Activated naive CD8-positive, alpha-beta T cell treated with anti-CD3 and anti-CD28 coated beads, Interleukin-2, amount 10 ng/mL, durations not matched to agents 7 days and 5 days (primary cell): ENCODE measurements at regions not wholly inside any gene's neighbourhood (a gene's known extent, or its start where the extent isn't known, plus 50 kb on each side); places are given as distances from the start of the nearest gene placed in this dataset.

Source experiments
- ATAC-seq: fragments of 150-1000 bp; cut with Tn5 transposase; one replicate; pipeline ENCODE4 v1.10.0; 2021; ENCODE audit warnings: low read depth, moderate library complexity
- POLR2A ChIA-PET: fragments of 350-600 bp; sonication (Branson Sonifier 250); formaldehyde crosslinking; loops from one replicate; lab custom pipeline; 2021; ENCODE audit warnings: antibody characterized with exemption; lab: Charles Lee
- DNase-seq: peaks from one replicate; pipeline ENCODE4 v3.0.0; 2021
- H3K27ac Mint-ChIP-seq: one replicate; pipeline ENCODE4 v1.8.0; 2022; ENCODE audit warnings: mild to moderate bottlenecking, mixed read lengths
- H3K27me3 Mint-ChIP-seq: one replicate; pipeline ENCODE4 v1.8.0; 2022; ENCODE audit warnings: mild to moderate bottlenecking, moderate library complexity, mixed read lengths
- H3K36me3 Mint-ChIP-seq: one replicate; pipeline ENCODE4 v1.8.0; 2021; ENCODE audit warnings: mild to moderate bottlenecking, mixed read lengths
- H3K4me1 Mint-ChIP-seq: one replicate; pipeline ENCODE4 v1.8.0; 2021; ENCODE audit warnings: mixed read lengths
- H3K4me3 Mint-ChIP-seq: one replicate; pipeline ENCODE4 v1.8.0; 2022; ENCODE audit warnings: mild to moderate bottlenecking, moderate library complexity, mixed read lengths
- H3K9me3 Mint-ChIP-seq: one replicate; pipeline ENCODE4 v1.8.0; 2021; ENCODE audit warnings: mixed read lengths

DNA sequence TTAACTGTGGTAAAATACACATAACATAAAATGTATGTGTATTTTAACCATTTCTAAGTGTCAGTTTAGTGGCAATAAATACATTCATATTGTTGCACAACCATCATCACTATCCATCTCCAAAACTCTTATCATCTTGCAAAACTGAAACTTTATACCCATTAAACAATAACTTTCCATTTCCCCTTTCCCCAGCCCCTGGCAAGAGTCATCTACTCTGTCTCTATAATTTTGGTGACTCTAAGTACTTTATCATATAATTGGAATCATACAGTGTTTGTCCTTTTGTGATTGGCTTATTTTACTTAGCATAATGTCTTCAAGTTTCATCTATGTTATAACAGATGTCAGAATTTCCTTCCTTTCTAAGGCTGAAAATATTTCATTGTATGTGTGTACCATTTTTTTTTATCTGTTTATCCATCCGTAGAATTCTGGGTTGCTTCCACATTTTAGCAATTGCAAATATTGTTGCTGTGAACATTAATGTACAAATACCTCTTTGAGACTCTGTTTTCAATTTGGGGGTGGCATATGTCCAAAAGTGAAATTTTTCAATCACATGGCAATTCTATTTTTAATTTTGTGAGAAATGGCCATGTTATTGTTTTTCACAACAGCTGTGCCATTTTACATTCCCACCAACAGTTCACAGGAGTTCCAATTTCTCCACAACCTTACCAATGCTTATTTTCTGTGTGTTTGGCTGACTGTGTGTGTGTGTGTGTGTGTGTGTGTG is 153.9 kb upstream of the GORAB start:
- ATAC-seq, result no peak
- DNase-seq, result no peak
- no peak overlapping the region for H3K4me3 Mint-ChIP-seq
- H3K27ac Mint-ChIP-seq, result no peak overlapping the region
- H3K9me3 Mint-ChIP-seq, result no peaks in the 10 kb centered on the region
- H3K36me3 Mint-ChIP-seq, result no peaks in the 10 kb centered on the region
- peaks cover 5% of the 10 kb centered on the region for H3K27me3 Mint-ChIP-seq
- no peaks in the 10 kb centered on the region for H3K4me1 Mint-ChIP-seq
- POLR2A ChIA-PET, result no interaction called here

DNA sequence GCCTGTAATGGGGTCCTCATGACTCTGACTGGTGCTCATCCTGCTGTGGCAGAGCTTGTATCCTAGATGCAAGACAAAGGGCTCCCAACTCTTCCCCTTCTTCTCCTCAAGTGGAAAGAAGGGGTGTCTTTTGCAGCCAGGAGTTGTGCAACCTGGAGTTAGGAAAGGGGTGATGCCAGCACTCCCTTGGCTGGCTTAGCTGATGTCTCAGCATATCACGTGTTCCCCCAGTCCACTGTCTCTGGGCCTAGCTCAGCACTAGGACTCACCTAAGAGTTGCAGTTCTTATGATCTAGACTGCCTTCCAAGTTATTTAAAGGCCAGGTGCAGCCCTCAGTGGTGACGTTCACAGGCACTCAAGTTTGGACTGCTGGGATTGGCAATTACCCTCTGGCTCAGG is 146.2 kb upstream of the GORAB start:
- ATAC-seq (no peak), DNase-seq (no peak)
- H3K4me1 Mint-ChIP-seq, result no peaks in the 10 kb centered on the region
- POLR2A ChIA-PET, result no interaction called here
- H3K27me3 Mint-ChIP-seq, result peaks cover 2% of the 10 kb centered on the region
- H3K36me3 Mint-ChIP-seq, result no peaks in the 10 kb centered on the region
- no peak overlapping the region for H3K27ac Mint-ChIP-seq
- no peaks in the 10 kb centered on the region for H3K9me3 Mint-ChIP-seq
- no peak overlapping the region for H3K4me3 Mint-ChIP-seq

DNA sequence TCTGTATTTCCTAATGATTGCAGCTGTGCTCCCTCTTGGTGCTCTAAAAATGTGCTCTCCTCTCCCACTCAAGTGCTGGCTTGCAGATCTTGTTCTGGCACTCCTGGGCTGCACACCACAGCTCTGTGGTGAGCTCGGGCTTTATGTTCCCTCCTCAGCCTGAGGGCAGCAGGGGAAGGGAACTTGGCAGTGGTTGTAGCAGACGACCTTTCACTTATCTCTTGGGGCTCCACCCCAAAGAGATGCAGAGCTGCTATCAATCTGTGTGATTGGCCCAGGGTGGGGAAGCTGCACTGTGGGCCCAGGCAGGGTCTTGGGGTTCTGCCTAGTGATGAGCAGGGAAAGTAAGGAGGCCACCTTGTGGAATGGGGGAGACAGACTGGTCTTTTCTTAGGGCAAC is 143.5 kb upstream of the GORAB start:
- H3K4me1 Mint-ChIP-seq, result no peaks in the 10 kb centered on the region
- no peak overlapping the region for H3K4me3 Mint-ChIP-seq
- no peak for DNase-seq
- no peak overlapping the region for H3K27ac Mint-ChIP-seq
- no peaks in the 10 kb centered on the region for H3K9me3 Mint-ChIP-seq
- H3K27me3 Mint-ChIP-seq, result peaks cover 2% of the 10 kb centered on the region
- ATAC-seq, result no peak
- H3K36me3 Mint-ChIP-seq, result no peaks in the 10 kb centered on the region
- POLR2A ChIA-PET, result no interaction called here

DNA sequence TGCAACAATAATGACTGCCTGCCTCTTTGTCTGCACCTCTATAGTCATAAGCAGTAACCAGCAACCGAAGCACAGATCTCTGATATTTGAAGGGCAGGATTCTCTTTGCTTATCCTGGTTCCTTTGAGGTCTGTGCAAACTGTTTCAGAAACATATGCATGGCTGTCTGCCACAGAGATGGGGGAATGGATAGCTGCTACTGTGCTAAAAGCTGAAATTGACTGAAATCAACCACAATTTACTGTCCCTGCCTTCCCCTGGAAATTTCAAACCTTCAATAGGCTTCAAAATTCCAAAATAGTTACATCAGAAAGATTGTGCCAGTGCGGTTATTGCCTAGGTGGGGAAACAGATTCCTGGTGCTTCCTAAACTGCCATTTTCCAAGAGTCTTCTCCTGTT is 136.8 kb upstream of the GORAB start:
- POLR2A ChIA-PET, result no interaction called here

DNA sequence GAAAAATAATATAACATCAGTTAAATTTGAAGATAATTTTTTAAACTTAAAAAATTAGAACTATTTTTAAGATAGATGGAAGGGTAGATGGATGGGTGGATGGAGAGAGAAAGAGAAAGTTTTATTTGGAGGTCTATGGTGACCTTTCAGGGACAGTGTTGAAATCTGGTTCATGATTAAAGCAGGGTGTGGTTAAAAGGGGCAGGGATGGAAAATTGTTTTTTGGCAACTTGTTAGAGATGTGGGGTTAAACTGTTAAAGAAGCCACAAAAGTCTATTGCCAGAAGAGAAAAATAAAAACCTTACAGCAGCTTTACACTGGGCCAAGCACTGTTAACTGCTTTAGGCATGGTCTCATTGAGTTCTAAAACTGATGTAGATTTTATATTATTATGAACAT is 134.9 kb upstream of the GORAB start:
- Mint-ChIP-seq H3K4me3 (no peak overlapping the region), H3K4me1 (no peaks in the 10 kb centered on the region), H3K9me3 (no peaks in the 10 kb centered on the region), H3K27ac (no peak overlapping the region), H3K36me3 (no peaks in the 10 kb centered on the region), H3K27me3 (no peaks in the 10 kb centered on the region)
- DNase-seq (no peak), ATAC-seq (no peak)
- POLR2A ChIA-PET, result no interaction called here

More for the DNA sequence above, 136.8 kb upstream of the GORAB start:
- DNase-seq, result no peak
- H3K4me3 Mint-ChIP-seq, result no peak overlapping the region
- no peaks in the 10 kb centered on the region for H3K9me3 Mint-ChIP-seq
- H3K27ac Mint-ChIP-seq, result no peak overlapping the region
- no peaks in the 10 kb centered on the region for H3K36me3 Mint-ChIP-seq
- peaks cover 2% of the 10 kb centered on the region for H3K27me3 Mint-ChIP-seq
- ATAC-seq, result no peak
- no peaks in the 10 kb centered on the region for H3K4me1 Mint-ChIP-seq

DNA sequence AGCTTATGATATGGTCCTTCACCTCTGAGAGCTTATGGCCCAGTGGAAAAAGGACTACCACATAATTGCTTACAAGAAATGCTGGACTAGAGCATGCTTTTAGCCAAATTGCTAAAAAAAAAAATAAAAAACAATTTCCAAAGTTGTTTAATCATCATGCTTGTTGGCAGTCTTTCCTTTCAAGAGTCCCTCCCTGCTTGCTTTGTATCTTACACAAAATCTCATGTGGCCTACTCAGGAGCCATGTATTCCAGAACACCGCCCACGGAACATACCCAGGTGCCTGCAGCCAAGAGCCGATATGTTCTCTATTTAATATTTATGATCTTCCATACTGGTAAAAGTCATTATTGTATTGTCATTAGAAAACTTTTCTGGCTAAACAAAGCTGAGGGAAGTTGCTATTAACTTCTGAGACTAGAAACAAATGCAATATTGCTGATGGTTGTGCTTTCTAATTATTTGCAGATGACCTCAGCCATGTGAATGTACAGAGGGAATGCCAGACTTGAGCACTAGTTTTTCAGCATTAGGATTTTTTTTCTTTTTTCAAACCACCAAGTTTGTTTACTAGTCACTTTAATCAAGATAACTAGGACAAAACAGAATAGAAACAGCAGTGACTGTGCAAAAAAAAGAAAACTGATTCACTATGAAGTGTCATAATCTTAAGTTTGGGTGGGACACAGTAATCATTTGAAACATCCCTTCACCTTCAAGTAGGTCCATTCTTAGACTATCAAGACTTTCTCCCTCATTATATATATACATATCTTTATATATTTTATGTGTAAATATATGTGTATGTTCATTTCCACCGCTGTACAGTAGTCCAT is 129.3 kb upstream of the GORAB start:
- no peak overlapping the region for H3K4me3 Mint-ChIP-seq
- DNase-seq, result no peak
- H3K27me3 Mint-ChIP-seq, result no peaks in the 10 kb centered on the region
- H3K36me3 Mint-ChIP-seq, result no peaks in the 10 kb centered on the region
- H3K9me3 Mint-ChIP-seq, result no peaks in the 10 kb centered on the region
- H3K27ac Mint-ChIP-seq, result no peak overlapping the region
- no peak for ATAC-seq
- H3K4me1 Mint-ChIP-seq, result no peaks in the 10 kb centered on the region
- POLR2A ChIA-PET, result no interaction called here

DNA sequence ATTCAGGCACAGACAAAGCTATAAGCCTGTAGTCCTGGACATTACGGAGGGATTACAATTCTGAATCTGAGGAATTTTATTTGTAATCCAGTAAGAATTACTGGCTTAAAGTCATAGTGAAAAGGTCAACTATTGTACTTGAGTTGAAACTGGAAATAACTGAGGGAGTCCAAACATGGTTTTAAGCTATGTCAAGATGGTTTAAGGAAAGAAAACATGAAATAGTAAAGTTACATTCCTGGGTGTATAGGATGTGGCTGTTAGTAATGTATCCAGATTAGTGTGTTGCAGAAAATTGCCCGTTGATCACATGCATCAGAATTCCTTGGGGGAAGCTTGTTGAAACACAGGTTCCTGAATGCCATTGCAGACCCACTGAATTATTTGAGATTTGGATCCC is 124.8 kb upstream of the GORAB start:
- Mint-ChIP-seq H3K4me1 (no peaks in the 10 kb centered on the region), H3K4me3 (no peak overlapping the region), H3K27ac (no peak overlapping the region), H3K27me3 (no peaks in the 10 kb centered on the region), H3K36me3 (no peaks in the 10 kb centered on the region), H3K9me3 (no peaks in the 10 kb centered on the region)
- ATAC-seq (no peak), DNase-seq (no peak)
- POLR2A ChIA-PET, result no interaction called here

DNA sequence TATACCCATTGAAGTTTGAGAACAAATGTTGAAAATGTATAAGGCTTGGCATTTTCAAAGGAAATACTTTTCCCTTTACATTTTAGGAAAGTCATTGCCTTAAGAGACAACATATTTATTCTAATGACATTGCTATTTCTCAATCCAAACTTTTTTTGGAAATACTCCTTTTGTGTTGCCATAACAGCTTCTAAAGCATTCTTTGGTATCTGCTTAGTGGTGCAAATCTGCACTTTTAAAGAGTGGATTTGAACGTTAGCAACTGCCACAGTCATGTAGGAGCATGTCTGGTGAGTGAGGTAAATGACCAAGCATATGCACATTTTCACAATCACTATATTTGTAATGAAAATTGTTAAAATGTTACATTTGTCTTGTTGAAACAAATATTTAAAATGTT is 124.4 kb upstream of the GORAB start:
- DNase-seq, result no peak
- Mint-ChIP-seq H3K9me3 (no peaks in the 10 kb centered on the region), H3K4me3 (no peak overlapping the region), H3K27ac (no peak overlapping the region), H3K4me1 (no peaks in the 10 kb centered on the region), H3K36me3 (no peaks in the 10 kb centered on the region), H3K27me3 (no peaks in the 10 kb centered on the region)
- ATAC-seq, result no peak
- POLR2A ChIA-PET, result no interaction called here

DNA sequence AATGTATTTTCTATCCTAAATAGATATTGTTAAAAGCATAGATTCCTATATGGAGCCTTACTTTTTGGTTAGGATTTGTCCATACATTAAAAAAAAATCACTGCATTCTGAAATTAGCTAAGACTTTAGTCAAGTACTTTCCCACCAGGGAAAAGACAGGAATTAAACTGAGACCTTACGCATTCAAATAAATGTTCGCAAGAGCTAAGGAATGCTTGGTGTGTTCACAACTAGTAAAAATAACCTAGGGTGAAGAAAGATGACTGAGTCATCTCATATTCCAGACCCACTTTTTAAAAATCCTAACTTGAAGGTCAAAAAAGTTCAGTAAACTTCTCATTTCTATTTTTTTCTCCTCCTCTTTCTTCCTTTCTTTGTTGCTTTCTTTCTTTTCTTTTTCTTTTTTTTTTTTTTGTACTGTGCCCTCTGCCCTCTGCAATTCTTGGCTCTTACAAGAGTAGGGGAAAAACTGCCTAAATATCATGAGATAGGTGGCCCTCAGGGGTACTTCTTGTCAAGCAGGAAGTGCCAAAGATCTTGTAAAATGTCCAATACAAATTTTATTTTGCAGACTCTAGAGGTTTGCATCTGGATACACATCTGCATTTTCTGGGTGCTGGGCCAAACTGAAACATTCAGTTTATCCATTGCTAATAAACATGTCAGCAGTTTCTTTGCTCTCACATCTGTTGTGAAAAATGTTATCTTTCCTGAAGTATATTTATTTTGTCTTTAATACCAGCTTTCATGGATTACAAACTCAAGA is 121.4 kb upstream of the GORAB start:
- Mint-ChIP-seq H3K36me3 (no peaks in the 10 kb centered on the region), H3K27ac (no peak overlapping the region)
- ATAC-seq, result no peak

DNA sequence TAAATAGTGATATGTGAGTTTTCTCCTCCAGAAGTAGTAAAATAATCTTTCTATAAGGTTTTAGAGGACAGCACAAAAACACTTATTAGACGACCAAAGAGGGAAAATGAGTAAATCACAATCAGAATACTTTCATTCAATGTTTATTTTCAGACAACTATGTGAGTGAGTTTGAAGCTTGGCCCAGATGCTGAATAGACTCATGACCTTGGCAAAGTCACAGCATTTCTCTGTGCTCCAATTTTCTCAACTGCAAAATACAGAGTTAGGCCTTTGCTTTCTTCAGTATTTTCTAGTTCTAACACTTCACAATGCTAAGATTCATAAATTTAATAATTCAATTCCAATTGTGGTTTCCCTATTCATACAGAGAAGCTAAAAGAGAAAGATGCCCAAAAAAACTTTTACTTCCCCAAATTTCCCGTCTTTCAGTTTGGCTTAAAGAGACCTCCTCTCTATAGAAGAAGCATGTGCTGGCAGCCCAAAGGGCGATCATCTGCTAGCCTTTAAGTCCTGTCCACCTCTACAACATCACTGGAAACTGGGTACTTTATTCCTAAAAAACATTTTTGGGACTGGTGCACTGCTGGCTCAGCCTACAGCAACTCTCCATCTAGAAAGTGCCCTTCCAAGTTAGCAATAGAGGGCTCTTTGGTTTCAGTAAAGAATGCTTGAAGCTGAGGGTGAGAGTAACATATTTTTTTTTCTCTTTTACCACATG is 116.8 kb upstream of the GORAB start:
- Mint-ChIP-seq H3K9me3 (no peaks in the 10 kb centered on the region), H3K36me3 (no peaks in the 10 kb centered on the region), H3K4me1 (no peaks in the 10 kb centered on the region), H3K27me3 (peaks cover 2% of the 10 kb centered on the region), H3K27ac (no peak overlapping the region), H3K4me3 (no peak overlapping the region)
- POLR2A ChIA-PET, result no interaction called here
- ATAC-seq (no peak), DNase-seq (no peak)

More for the DNA sequence above, 121.4 kb upstream of the GORAB start:
- H3K4me3 Mint-ChIP-seq, result no peak overlapping the region
- H3K9me3 Mint-ChIP-seq, result no peaks in the 10 kb centered on the region
- no peaks in the 10 kb centered on the region for H3K4me1 Mint-ChIP-seq
- peaks cover 2% of the 10 kb centered on the region for H3K27me3 Mint-ChIP-seq
- no peak for DNase-seq
- POLR2A ChIA-PET, result no interaction called here

DNA sequence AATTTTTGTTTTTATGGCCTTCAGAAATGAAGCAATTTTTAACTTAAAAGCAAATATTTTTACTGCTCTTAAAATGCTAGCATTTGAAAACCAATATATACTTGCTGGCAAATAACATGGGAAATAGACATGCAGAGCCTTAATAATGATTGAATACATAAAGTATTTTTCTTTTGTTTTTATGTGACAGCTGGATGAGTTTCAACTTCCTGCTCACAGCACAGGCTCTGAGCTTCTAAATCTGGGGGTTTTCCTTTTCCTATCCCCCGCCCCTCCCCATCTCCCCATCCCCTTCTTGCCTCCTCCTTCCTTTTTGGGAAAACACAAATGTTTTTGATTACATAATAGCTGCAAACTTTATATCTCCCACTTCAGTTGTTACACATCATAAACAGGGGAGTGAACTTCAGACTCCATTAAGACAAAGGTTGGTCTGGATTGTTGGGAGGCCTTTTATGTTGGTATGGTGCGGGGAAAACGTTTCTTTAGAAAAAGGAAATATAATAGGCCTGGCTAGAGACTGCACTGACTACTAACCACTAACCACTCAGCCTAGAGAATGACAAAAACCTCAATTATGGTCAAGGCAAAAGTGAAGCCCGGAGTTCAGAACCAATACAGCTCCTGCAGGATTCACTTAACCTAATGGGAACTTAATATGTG is 116.1 kb upstream of the GORAB start:
- Mint-ChIP-seq H3K27ac (no peak overlapping the region), H3K4me3 (no peak overlapping the region), H3K27me3 (peaks cover 2% of the 10 kb centered on the region), H3K36me3 (no peaks in the 10 kb centered on the region), H3K9me3 (no peaks in the 10 kb centered on the region), H3K4me1 (no peaks in the 10 kb centered on the region)
- POLR2A ChIA-PET, result no interaction called here
- DNase-seq, result no peak
- ATAC-seq, result no peak

DNA sequence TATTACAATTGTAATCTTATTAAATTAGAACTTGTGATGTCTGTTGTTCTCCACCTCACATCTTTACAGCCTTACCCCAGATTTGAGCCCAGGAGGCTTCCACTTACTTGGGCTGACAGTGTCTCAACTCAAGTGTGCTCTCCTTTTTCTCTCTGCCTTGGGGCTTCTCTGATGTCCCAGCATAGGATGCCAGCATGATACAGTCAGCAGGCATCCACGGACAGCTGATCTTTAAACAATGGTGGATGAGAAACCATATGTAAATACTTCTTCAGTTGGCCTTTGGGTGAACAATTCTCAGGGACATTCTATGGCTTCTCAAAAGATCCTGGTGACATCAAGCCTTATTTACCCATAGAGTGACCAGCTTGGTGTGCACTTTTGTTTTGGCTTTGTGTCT is 107.6 kb upstream of the GORAB start:
- H3K4me1 Mint-ChIP-seq, result no peaks in the 10 kb centered on the region
- ATAC-seq, result no peak
- no peak overlapping the region for H3K4me3 Mint-ChIP-seq
- POLR2A ChIA-PET, result no interaction called here
- H3K27ac Mint-ChIP-seq, result no peak overlapping the region
- no peaks in the 10 kb centered on the region for H3K9me3 Mint-ChIP-seq
- H3K36me3 Mint-ChIP-seq, result no peaks in the 10 kb centered on the region
- no peak for DNase-seq
- H3K27me3 Mint-ChIP-seq, result peaks cover 2% of the 10 kb centered on the region

DNA sequence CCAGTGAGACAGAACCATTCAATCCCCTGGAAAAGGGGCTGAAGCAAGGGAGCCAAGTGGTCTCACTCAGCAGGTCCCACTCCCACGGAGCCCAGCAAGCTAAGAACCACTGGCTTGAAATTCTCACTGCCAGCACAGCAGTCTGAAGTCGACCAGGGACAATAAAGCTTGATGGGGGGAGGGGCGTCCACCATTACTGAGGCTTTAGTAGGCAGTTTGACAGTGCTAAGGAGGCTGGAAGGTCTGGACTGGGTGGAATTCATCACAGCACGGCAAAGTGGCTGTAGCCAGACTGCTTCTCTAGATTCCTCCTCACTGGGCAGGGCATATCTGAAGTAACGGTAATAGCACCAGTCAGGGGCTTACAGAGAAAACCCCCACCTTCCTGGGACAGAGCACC is 105.4 kb upstream of the GORAB start:
- no peak for ATAC-seq
- peaks cover 1% of the 10 kb centered on the region for H3K9me3 Mint-ChIP-seq
- H3K27ac Mint-ChIP-seq, result no peak overlapping the region
- no peak overlapping the region for H3K4me3 Mint-ChIP-seq
- peaks cover 2% of the 10 kb centered on the region for H3K27me3 Mint-ChIP-seq
- no peaks in the 10 kb centered on the region for H3K36me3 Mint-ChIP-seq
- POLR2A ChIA-PET, result no interaction called here
- no peaks in the 10 kb centered on the region for H3K4me1 Mint-ChIP-seq
- DNase-seq, result no peak
